Hepatocyte (in vitro differentiated cells): ENCODE measurements at regions not wholly inside any gene's neighbourhood (a gene's known extent, or its start where the extent isn't known, plus 50 kb on each side); places are given as distances from the start of the nearest gene placed in this dataset.

Experiments
- CTCF ChIP-seq: fragments of 200-600 bp; sonication (generic); IDR thresholded peaks from 2 replicates; pipeline ENCODE4 v1.5.1; 2016; ENCODE audit warnings: antibody characterized with exemption, mild to moderate bottlenecking; ENCODE audit not compliant: poor library complexity
- EZH2 ChIP-seq: fragments of 200-600 bp; sonication (generic); IDR thresholded peaks from 2 replicates; pipeline ENCODE4 v1.6.1; 2016; ENCODE audit warnings: antibody characterized with exemption, mild to moderate bottlenecking, borderline replicate concordance
- EZH2phosphoT487 ChIP-seq: fragments of 200-600 bp; sonication (generic); IDR thresholded peaks from one replicate; pipeline ENCODE4 v1.6.1; 2018; ENCODE audit warnings: antibody characterized with exemption, mild to moderate bottlenecking, low read depth, moderate library complexity; ENCODE audit not compliant: unreplicated experiment, severe bottlenecking

- TF ChIP-seq CTCF: no peak
- TF ChIP-seq EZH2: no peak
- TF ChIP-seq EZH2phosphoT487: no peak
These were observed 126.8 kb downstream of the IL20RB start for GRCh38 chr3:137084586-137084985.
